Vagina (tissue), 2 donors: ENCODE measurements at regions not wholly inside any gene's neighbourhood (a gene's known extent, or its start where the extent isn't known, plus 50 kb on each side); places are given as distances from the start of the nearest gene placed in this dataset.

Experiments
- DNase-seq, 2 donors: peaks; one replicate each; pipeline ENCODE4 v3.0.0-alpha.2; 2017; ENCODE audit errors: extremely low spot score in 2 of 2
- H3K27ac ChIP-seq: fragments of 200-600 bp; sonication (generic); one replicate; pipeline ENCODE4 v1.5.1; 2019
- H3K27me3 ChIP-seq: fragments of 200-600 bp; sonication (generic); one replicate; pipeline ENCODE4 v1.5.1; 2019
- H3K36me3 ChIP-seq, 2 donors: fragments of 200-600 bp; sonication (generic); one replicate each; pipeline ENCODE4 v1.5.1; 2017 to 2019
- H3K4me1 ChIP-seq: fragments of 200-600 bp; sonication (generic); one replicate; pipeline ENCODE4 v1.5.1; 2019
- H3K4me3 ChIP-seq, 2 donors: fragments of 200-600 bp; sonication (generic); 1 replicate in 1 of 2; 2 replicates in 1 of 2; pipeline ENCODE4 v1.5.1; 2016 to 2019
- H3K9me3 ChIP-seq: fragments of 200-600 bp; sonication (generic); one replicate; pipeline ENCODE4 v1.5.1; 2019
- CTCF ChIP-seq, 3 experiments: fragments of 450-650 bp in 2 of 3; fragments of 200-600 bp in 1 of 3; sonication (generic) in 1 of 3; IDR thresholded peaks; one replicate each; pipeline ENCODE4 v1.5.1; 2017 to 2019; ENCODE audit warnings: antibody characterized with exemption in 3 of 3, mild to moderate bottlenecking in 2 of 3, moderate library complexity in 2 of 3
- POLR2A ChIP-seq, 2 donors: fragments of 450-650 bp; IDR thresholded peaks; one replicate each; pipeline ENCODE4 v1.6.1; 2017; ENCODE audit warnings: antibody characterized with exemption in 2 of 2, mild to moderate bottlenecking in 2 of 2, moderate library complexity in 2 of 2
- POLR2AphosphoS5 ChIP-seq, 2 donors: sonication (generic); formaldehyde crosslinking; IDR thresholded peaks; one replicate each; pipeline ENCODE4 v1.9.0; 2017; ENCODE audit warnings: antibody characterized with exemption in 2 of 2, mild to moderate bottlenecking in 2 of 2, low read depth in 1 of 2; ENCODE audit not compliant: insufficient read depth in 1 of 2
- intact Hi-C: fragments of 100-400 bp; cut with DNase I; formaldehyde crosslinking; loops from one replicate; pipeline ENCODE4 v1.15.1; 2023

GRCh38 chr3:69565316-69565715, 173.9 kb upstream of the MITF start:
- Histone ChIP-seq H3K27ac (no peak overlapping the region), H3K27me3 (no peaks in the 10 kb centered on the region), H3K36me3 (no peaks in the 10 kb centered on the region), H3K9me3 (no peaks in the 10 kb centered on the region), H3K4me1 (no peaks in the 10 kb centered on the region), H3K4me3 (no peak overlapping the region)
- no peak for DNase-seq
- intact Hi-C loops = no loop called here
- TF ChIP-seq CTCF (IDR thresholded peaks at IDR 0.05) = no peak
- no peak for TF ChIP-seq POLR2A (IDR thresholded peaks at IDR 0.05)
- TF ChIP-seq POLR2AphosphoS5 (IDR thresholded peaks at IDR 0.05; ENCODE audit: insufficient read depth in 1 of 2, low read depth in 1 of 2) = no peak

GRCh38 chr3:69563981-69564380, 175.3 kb upstream of the MITF start:
- H3K27ac ChIP-seq = no peak overlapping the region
- H3K4me3 ChIP-seq = no peak overlapping the region
- TF ChIP-seq CTCF (IDR thresholded peaks at IDR 0.05) (no peak), POLR2AphosphoS5 (IDR thresholded peaks at IDR 0.05; ENCODE audit: insufficient read depth in 1 of 2, low read depth in 1 of 2) (no peak), POLR2A (IDR thresholded peaks at IDR 0.05) (no peak)
- no peaks in the 10 kb centered on the region for H3K27me3 ChIP-seq
- H3K9me3 ChIP-seq = no peaks in the 10 kb centered on the region
- no peaks in the 10 kb centered on the region for H3K36me3 ChIP-seq
- intact Hi-C loops = no loop called here
- no peak for DNase-seq
- no peaks in the 10 kb centered on the region for H3K4me1 ChIP-seq

- no peak for TF ChIP-seq POLR2A (IDR thresholded peaks at IDR 0.05)
- no peak for TF ChIP-seq POLR2AphosphoS5 (IDR thresholded peaks at IDR 0.05; ENCODE audit: insufficient read depth in 1 of 2, low read depth in 1 of 2)
- TF ChIP-seq CTCF (IDR thresholded peaks at IDR 0.05) = no peak
- H3K4me1 ChIP-seq = no peaks in the 10 kb centered on the region
- no peak overlapping the region for H3K4me3 ChIP-seq
- no peaks in the 10 kb centered on the region for H3K27me3 ChIP-seq
- intact Hi-C loops = no loop called here
- no peak for DNase-seq
- no peaks in the 10 kb centered on the region for H3K9me3 ChIP-seq
- H3K36me3 ChIP-seq = no peaks in the 10 kb centered on the region
- H3K27ac ChIP-seq = no peak overlapping the region
Measured at GRCh38 chr3:69563151-69563550, 176.1 kb upstream of the MITF start.

GRCh38 chr3:69562020-69562419, 176.1 kb upstream of the FRMD4B start:
- no peaks in the 10 kb centered on the region for H3K36me3 ChIP-seq
- TF ChIP-seq CTCF (IDR thresholded peaks at IDR 0.05) = no peak
- TF ChIP-seq POLR2AphosphoS5 (IDR thresholded peaks at IDR 0.05; ENCODE audit: insufficient read depth in 1 of 2, low read depth in 1 of 2) = no peak
- TF ChIP-seq POLR2A (IDR thresholded peaks at IDR 0.05) = no peak
- no peaks in the 10 kb centered on the region for H3K4me1 ChIP-seq
- H3K27me3 ChIP-seq = no peaks in the 10 kb centered on the region
- DNase-seq = no peak
- intact Hi-C loops = no loop called here
- H3K4me3 ChIP-seq = no peak overlapping the region
- H3K27ac ChIP-seq = no peak overlapping the region
- no peaks in the 10 kb centered on the region for H3K9me3 ChIP-seq

GRCh38 chr3:69560818-69561217, 174.9 kb upstream of the FRMD4B start:
- intact Hi-C loops = no loop called here
- no peak for DNase-seq
- Histone ChIP-seq H3K36me3 (no peaks in the 10 kb centered on the region), H3K9me3 (no peaks in the 10 kb centered on the region), H3K27ac (no peak overlapping the region), H3K4me1 (no peaks in the 10 kb centered on the region), H3K4me3 (no peak overlapping the region), H3K27me3 (no peaks in the 10 kb centered on the region)
- no peak for TF ChIP-seq POLR2AphosphoS5 (IDR thresholded peaks at IDR 0.05; ENCODE audit: insufficient read depth in 1 of 2, low read depth in 1 of 2)
- no peak for TF ChIP-seq CTCF (IDR thresholded peaks at IDR 0.05)
- TF ChIP-seq POLR2A (IDR thresholded peaks at IDR 0.05) = no peak
